GM23338 (cell line): ENCODE measurements at regions not wholly inside any gene's neighbourhood (a gene's known extent, or its start where the extent isn't known, plus 50 kb on each side); places are given as distances from the start of the nearest gene placed in this dataset.

Experiments used
- ATAC-seq: fragments of 200-7000 bp; cut with Tn5 transposase; 3 replicates; pipeline ENCODE4 v1.9.1; 2020
- DNase-seq: peaks from one replicate; pipeline ENCODE4 v3.0.0-alpha.2; 2015; ENCODE audit warnings: low spot score
- H2AFZ ChIP-seq: fragments of 200-600 bp; sonication (generic); 2 replicates; pipeline ENCODE4 v1.8.0; 2016; ENCODE audit warnings: antibody characterized with exemption, mild to moderate bottlenecking, moderate library complexity
- H3F3A ChIP-seq: fragments of 200-600 bp; sonication (generic); replicated peaks from 2 replicates; pipeline ENCODE4 v1.8.0; 2017; ENCODE audit warnings: antibody characterized with exemption, mixed run types, low read depth
- H3K27ac ChIP-seq: fragments of 200-600 bp; sonication (generic); 2 replicates; pipeline ENCODE4 v1.6.1; 2016; ENCODE audit warnings: low read depth
- H3K27me3 ChIP-seq: fragments of 200-600 bp; sonication (generic); 2 replicates; pipeline ENCODE4 v1.8.0; 2016; ENCODE audit warnings: mild to moderate bottlenecking, mixed run types, moderate library complexity; ENCODE audit not compliant: insufficient read depth
- H3K36me3 ChIP-seq: fragments of 200-600 bp; sonication (generic); 2 replicates; pipeline ENCODE4 v1.8.0; 2016; ENCODE audit warnings: mild to moderate bottlenecking; ENCODE audit not compliant: insufficient read depth
- H3K4me1 ChIP-seq: fragments of 200-600 bp; sonication (generic); 2 replicates; pipeline ENCODE4 v1.8.0; 2016; ENCODE audit warnings: mild to moderate bottlenecking, moderate library complexity; ENCODE audit not compliant: insufficient read depth
- H3K4me2 ChIP-seq: fragments of 200-600 bp; sonication (generic); 2 replicates; pipeline ENCODE4 v1.7.1; 2017; ENCODE audit warnings: mixed run types
- H3K4me3 ChIP-seq: fragments of 200-600 bp; sonication (generic); 2 replicates; pipeline ENCODE4 v1.6.1; 2016; ENCODE audit warnings: mixed run types
- H3K79me2 ChIP-seq: fragments of 200-600 bp; sonication (generic); replicated peaks from 2 replicates; pipeline ENCODE4 v1.8.0; 2017; ENCODE audit warnings: mild to moderate bottlenecking; ENCODE audit not compliant: insufficient read depth
- H3K9me2 ChIP-seq: fragments of 200-600 bp; sonication (generic); 2 replicates; pipeline ENCODE4 v1.8.0; 2017; ENCODE audit not compliant: insufficient read depth
- H4K20me1 ChIP-seq: fragments of 200-600 bp; sonication (generic); replicated peaks from 2 replicates; pipeline ENCODE4 v1.8.0; 2017; ENCODE audit warnings: mild to moderate bottlenecking; ENCODE audit not compliant: insufficient read depth
- H3K27ac Mint-ChIP-seq: 2 replicates; pipeline ENCODE4 v1.8.0; 2020; ENCODE audit warnings: inconsistent platforms, mild to moderate bottlenecking, moderate library complexity, mixed read lengths
- H3K27me3 Mint-ChIP-seq: 3 replicates; pipeline ENCODE4 v1.8.0; 2022; ENCODE audit warnings: low read depth, mild to moderate bottlenecking, moderate library complexity, mixed read lengths, inconsistent platforms; ENCODE audit not compliant: insufficient read depth, poor library complexity
- H3K36me3 Mint-ChIP-seq: 3 replicates; pipeline ENCODE4 v1.8.0; 2021; ENCODE audit warnings: low read depth, mild to moderate bottlenecking, inconsistent platforms, moderate library complexity, mixed read lengths
- H3K4me1 Mint-ChIP-seq: 3 replicates; pipeline ENCODE4 v1.8.0; 2020; ENCODE audit warnings: mild to moderate bottlenecking, inconsistent platforms, mixed read lengths
- H3K4me3 Mint-ChIP-seq: 3 replicates; pipeline ENCODE4 v1.8.0; 2021; ENCODE audit warnings: moderate library complexity, mild to moderate bottlenecking, inconsistent platforms, mixed read lengths
- H3K9me3 Mint-ChIP-seq: 3 replicates; pipeline ENCODE4 v1.8.0; 2020; ENCODE audit warnings: moderate library complexity, mild to moderate bottlenecking, inconsistent platforms, mixed read lengths
- CTCF ChIP-seq, 2 experiments: fragments of 200-600 bp in 1 of 2; sonication (generic) in 1 of 2; conservative IDR thresholded peaks; 2 replicates each; pipeline versions ENCODE4 v1.5.1 to v1.6.1; 2016 to 2017; ENCODE audit warnings: antibody characterized with exemption in 2 of 2, low read depth in 2 of 2, mild to moderate bottlenecking in 2 of 2, moderate library complexity in 1 of 2
- ETS1 ChIP-seq: IDR thresholded peaks from 2 replicates; pipeline ENCODE4 v1.6.1; 2016; ENCODE audit warnings: antibody characterized with exemption
- NANOG ChIP-seq: IDR thresholded peaks from 2 replicates; pipeline ENCODE4 v1.6.1; 2016; ENCODE audit warnings: antibody characterized with exemption, borderline replicate concordance
- POLR2AphosphoS5 ChIP-seq: IDR thresholded peaks from 2 replicates; pipeline ENCODE4 v1.6.1; 2016; ENCODE audit warnings: antibody characterized with exemption, low read depth
- ZNF331 ChIP-seq: fragments of 250-450 bp; sonication (Bioruptor Pico); IDR thresholded peaks from 2 replicates; pipeline ENCODE4 v1.5.0; 2020; ENCODE audit warnings: low read depth, mild to moderate bottlenecking, moderate library complexity
- ZNF462 ChIP-seq: fragments of 250-450 bp; sonication (Bioruptor Pico); IDR thresholded peaks from 2 replicates; pipeline ENCODE4 v1.5.0; 2020; ENCODE audit warnings: mild to moderate bottlenecking, moderate library complexity

- TF ChIP-seq NANOG = no peak
- TF ChIP-seq ETS1 = no peak
- no peak overlapping the region for H3K4me2 ChIP-seq
- ATAC-seq (no peak), DNase-seq (no peak)
- H3K9me3 Mint-ChIP-seq = peaks cover 64% of the 10 kb centered on the region
- no peaks in the 10 kb centered on the region for H3K27me3 ChIP-seq
- no peaks in the 10 kb centered on the region for H3K9me2 ChIP-seq
- H3K4me1 Mint-ChIP-seq = no peaks in the 10 kb centered on the region
- H3K4me3 Mint-ChIP-seq = no peak overlapping the region
- no peaks in the 10 kb centered on the region for H3K36me3 ChIP-seq
- H3K4me1 ChIP-seq = no peaks in the 10 kb centered on the region
- H3K36me3 Mint-ChIP-seq = peaks cover 17% of the 10 kb centered on the region
- no peak overlapping the region for H3K4me3 ChIP-seq
- H3K27ac Mint-ChIP-seq = no peak overlapping the region
- no peak overlapping the region for H2AFZ ChIP-seq
- no peaks in the 10 kb centered on the region for H4K20me1 ChIP-seq
- no peaks in the 10 kb centered on the region for H3F3A ChIP-seq
- peaks cover 7% of the 10 kb centered on the region for H3K27me3 Mint-ChIP-seq
- no peaks in the 10 kb centered on the region for H3K79me2 ChIP-seq
- H3K27ac ChIP-seq = no peak overlapping the region
Observed at GRCh38 chr18:70493461-70493860, 204.6 kb downstream of the SOCS6 start.

GRCh38 chr18:70491734-70492348, 203.0 kb downstream of the SOCS6 start:
- ATAC-seq = peak; percentile 66
- peak; percentile 77 for DNase-seq
- Mint-ChIP-seq H3K4me3 (no peak overlapping the region), H3K9me3 (peaks cover 67% of the 10 kb centered on the region), H3K36me3 (peaks cover 10% of the 10 kb centered on the region), H3K27me3 (peaks cover 7% of the 10 kb centered on the region), H3K27ac (no peak overlapping the region), H3K4me1 (no peaks in the 10 kb centered on the region)
- Histone ChIP-seq H3K4me3 (no peak overlapping the region), H3K36me3 (no peaks in the 10 kb centered on the region), H3K4me1 (no peaks in the 10 kb centered on the region), H3K9me2 (no peaks in the 10 kb centered on the region), H2AFZ (no peak overlapping the region), H3K79me2 (no peaks in the 10 kb centered on the region), H3F3A (no peaks in the 10 kb centered on the region), H3K27me3 (no peaks in the 10 kb centered on the region), H3K27ac (no peak overlapping the region), H3K4me2 (no peak overlapping the region), H4K20me1 (no peaks in the 10 kb centered on the region)
- TF ChIP-seq NANOG = no peak
- TF ChIP-seq POLR2AphosphoS5 = no peak
- TF ChIP-seq CTCF (conservative IDR thresholded peaks at IDR 0.05; ENCODE audit: low read depth in 2 of 2) = peak; percentile 74 to 75
- no peak for TF ChIP-seq ZNF462 (CRISPR knock-in tag)
- no peak for TF ChIP-seq ZNF331 (CRISPR knock-in tag)
